ENCODE measurements at regions not wholly inside any gene's neighbourhood (a gene's known extent, or its start where the extent isn't known, plus 50 kb on each side); places are given as distances from the start of the nearest gene placed in this dataset.

- Histone ChIP-seq H3K4me1 (ENCODE audit: control extremely low read depth in 1 of 4, control insufficient read depth in 4 of 4, insufficient read depth in 4 of 4, low read length in 3 of 4) (peaks cover 0 to 2% (median 0%) of the 10 kb centered on the region in 4 experiments), H3K9me3 (ENCODE audit: control extremely low read depth in 1 of 5, control insufficient read depth in 4 of 5, insufficient read depth in 2 of 5, low read depth in 1 of 5, low read length in 4 of 5) (peaks cover 0 to 1% (median 0%) of the 10 kb centered on the region in 5 experiments), H3K27me3 (replicated peaks in 2 of 5; ENCODE audit: control insufficient read depth in 4 of 5, insufficient read depth in 5 of 5, low read length in 4 of 5) (no peaks in the 10 kb centered on the region), H3K36me3 (ENCODE audit: control insufficient read depth in 4 of 4, insufficient read depth in 4 of 4, low read length in 3 of 4) (no peaks in the 10 kb centered on the region), H3K27ac (ENCODE audit: insufficient read depth in 1 of 2, low read depth in 1 of 2, low read length in 2 of 2, poor library complexity in 1 of 2, severe bottlenecking in 2 of 2) (no peak overlapping the region), H3K4me3 (ENCODE audit: control insufficient read depth in 1 of 7, extremely low read depth in 1 of 7, insufficient read depth in 4 of 7, low read depth in 2 of 7, low read length in 6 of 7) (no peak overlapping the region)
- ChIA-PET CTCF (interaction anchor here (0.8 to 0.9 kb wide), 2 partner anchors 24 to 33 kb away, joined by 3 read pairs; no protein-coding TSS in a partner anchor), POLR2A (no interaction called here)
- no CpG with 5 or more reads among the region's 2 CpGs for WGBS (ENCODE audit: insufficient coverage)
- DNase-seq, result no peak
Observed at GRCh38 chr5:57683036-57683630, 200.5 kb upstream of the ACTBL2 start.

- H3K4me1 ChIP-seq (ENCODE audit: control extremely low read depth in 1 of 4, control insufficient read depth in 4 of 4, insufficient read depth in 4 of 4, low read length in 3 of 4), result peaks cover 0 to 2% (median 0%) of the 10 kb centered on the region in 4 experiments
- POLR2A ChIA-PET, result no interaction called here
- H3K9me3 ChIP-seq (ENCODE audit: control extremely low read depth in 1 of 5, control insufficient read depth in 4 of 5, insufficient read depth in 2 of 5, low read depth in 1 of 5, low read length in 4 of 5), result peaks cover 0 to 1% (median 0%) of the 10 kb centered on the region in 5 experiments
- no peaks in the 10 kb centered on the region for H3K27me3 ChIP-seq (replicated peaks in 2 of 5; ENCODE audit: control insufficient read depth in 4 of 5, insufficient read depth in 5 of 5, low read length in 4 of 5)
- H3K36me3 ChIP-seq (ENCODE audit: control insufficient read depth in 4 of 4, insufficient read depth in 4 of 4, low read length in 3 of 4), result no peaks in the 10 kb centered on the region
- no peak for DNase-seq
- H3K27ac ChIP-seq (ENCODE audit: insufficient read depth in 1 of 2, low read depth in 1 of 2, low read length in 2 of 2, poor library complexity in 1 of 2, severe bottlenecking in 2 of 2), result no peak overlapping the region
- H3K4me3 ChIP-seq (ENCODE audit: control insufficient read depth in 1 of 7, extremely low read depth in 1 of 7, insufficient read depth in 4 of 7, low read depth in 2 of 7, low read length in 6 of 7), result no peak overlapping the region
- CTCF ChIA-PET, result no interaction called here
- 100% methylated on average over 2 of the region's 3 CpGs for WGBS (ENCODE audit: insufficient coverage)
Observed at GRCh38 chr5:57681942-57682341, 199.3 kb upstream of the ACTBL2 start.

- H3K36me3 ChIP-seq (ENCODE audit: control insufficient read depth in 4 of 4, insufficient read depth in 4 of 4, low read length in 3 of 4), result no peaks in the 10 kb centered on the region
- peaks cover 0 to 2% (median 0%) of the 10 kb centered on the region in 4 experiments for H3K4me1 ChIP-seq (ENCODE audit: control extremely low read depth in 1 of 4, control insufficient read depth in 4 of 4, insufficient read depth in 4 of 4, low read length in 3 of 4)
- ChIA-PET POLR2A (no interaction called here), CTCF (no interaction called here)
- no peaks in the 10 kb centered on the region for H3K27me3 ChIP-seq (replicated peaks in 2 of 5; ENCODE audit: control insufficient read depth in 4 of 5, insufficient read depth in 5 of 5, low read length in 4 of 5)
- no peak overlapping the region for H3K27ac ChIP-seq (ENCODE audit: insufficient read depth in 1 of 2, low read depth in 1 of 2, low read length in 2 of 2, poor library complexity in 1 of 2, severe bottlenecking in 2 of 2)
- DNase-seq, result no peak
- peaks cover 0 to 1% (median 0%) of the 10 kb centered on the region in 5 experiments for H3K9me3 ChIP-seq (ENCODE audit: control extremely low read depth in 1 of 5, control insufficient read depth in 4 of 5, insufficient read depth in 2 of 5, low read depth in 1 of 5, low read length in 4 of 5)
- 100% methylated on average over 1 of the region's 1 CpG for WGBS (ENCODE audit: insufficient coverage)
- H3K4me3 ChIP-seq (ENCODE audit: control insufficient read depth in 1 of 7, extremely low read depth in 1 of 7, insufficient read depth in 4 of 7, low read depth in 2 of 7, low read length in 6 of 7), result no peak overlapping the region
Observed at GRCh38 chr5:57680686-57681085, 198.1 kb upstream of the ACTBL2 start.

GRCh38 chr5:57677235-57677634 lies 194.6 kb upstream of the ACTBL2 start:
- POLR2A ChIA-PET, result no interaction called here
- Histone ChIP-seq H3K9me3 (ENCODE audit: control extremely low read depth in 1 of 5, control insufficient read depth in 4 of 5, insufficient read depth in 2 of 5, low read depth in 1 of 5, low read length in 4 of 5) (peaks cover 0 to 1% (median 0%) of the 10 kb centered on the region in 5 experiments), H3K4me3 (ENCODE audit: control insufficient read depth in 1 of 7, extremely low read depth in 1 of 7, insufficient read depth in 4 of 7, low read depth in 2 of 7, low read length in 6 of 7) (no peak overlapping the region), H3K4me1 (ENCODE audit: control extremely low read depth in 1 of 4, control insufficient read depth in 4 of 4, insufficient read depth in 4 of 4, low read length in 3 of 4) (no peaks in the 10 kb centered on the region), H3K27ac (ENCODE audit: insufficient read depth in 1 of 2, low read depth in 1 of 2, low read length in 2 of 2, poor library complexity in 1 of 2, severe bottlenecking in 2 of 2) (no peak overlapping the region), H3K27me3 (replicated peaks in 2 of 5; ENCODE audit: control insufficient read depth in 4 of 5, insufficient read depth in 5 of 5, low read length in 4 of 5) (no peaks in the 10 kb centered on the region), H3K36me3 (ENCODE audit: control insufficient read depth in 4 of 4, insufficient read depth in 4 of 4, low read length in 3 of 4) (no peaks in the 10 kb centered on the region)
- CTCF ChIA-PET, result no interaction called here
- DNase-seq, result no peak

GRCh38 chr5:57676222-57677098 lies 193.8 kb upstream of the ACTBL2 start:
- no peaks in the 10 kb centered on the region for H3K36me3 ChIP-seq (ENCODE audit: control insufficient read depth in 4 of 4, insufficient read depth in 4 of 4, low read length in 3 of 4)
- ChIA-PET POLR2A (no interaction called here), CTCF (no interaction called here)
- DNase-seq, result no peak
- WGBS (ENCODE audit: insufficient coverage), result 92% methylated on average over 2 of the region's 3 CpGs
- no peaks in the 10 kb centered on the region for H3K4me1 ChIP-seq (ENCODE audit: control extremely low read depth in 1 of 4, control insufficient read depth in 4 of 4, insufficient read depth in 4 of 4, low read length in 3 of 4)
- H3K4me3 ChIP-seq (ENCODE audit: control insufficient read depth in 1 of 7, extremely low read depth in 1 of 7, insufficient read depth in 4 of 7, low read depth in 2 of 7, low read length in 6 of 7), result no peak overlapping the region
- H3K27ac ChIP-seq (ENCODE audit: insufficient read depth in 1 of 2, low read depth in 1 of 2, low read length in 2 of 2, poor library complexity in 1 of 2, severe bottlenecking in 2 of 2), result no peak overlapping the region
- H3K27me3 ChIP-seq (replicated peaks in 2 of 5; ENCODE audit: control insufficient read depth in 4 of 5, insufficient read depth in 5 of 5, low read length in 4 of 5), result no peaks in the 10 kb centered on the region
- peaks cover 0 to 1% (median 0%) of the 10 kb centered on the region in 5 experiments for H3K9me3 ChIP-seq (ENCODE audit: control extremely low read depth in 1 of 5, control insufficient read depth in 4 of 5, insufficient read depth in 2 of 5, low read depth in 1 of 5, low read length in 4 of 5)

GRCh38 chr5:57675236-57675635 lies 192.6 kb upstream of the ACTBL2 start:
- Histone ChIP-seq H3K27ac (ENCODE audit: insufficient read depth in 1 of 2, low read depth in 1 of 2, low read length in 2 of 2, poor library complexity in 1 of 2, severe bottlenecking in 2 of 2) (no peak overlapping the region), H3K4me1 (ENCODE audit: control extremely low read depth in 1 of 4, control insufficient read depth in 4 of 4, insufficient read depth in 4 of 4, low read length in 3 of 4) (no peaks in the 10 kb centered on the region), H3K9me3 (ENCODE audit: control extremely low read depth in 1 of 5, control insufficient read depth in 4 of 5, insufficient read depth in 2 of 5, low read depth in 1 of 5, low read length in 4 of 5) (peaks cover 0 to 1% (median 0%) of the 10 kb centered on the region in 5 experiments), H3K36me3 (ENCODE audit: control insufficient read depth in 4 of 4, insufficient read depth in 4 of 4, low read length in 3 of 4) (no peaks in the 10 kb centered on the region), H3K4me3 (ENCODE audit: control insufficient read depth in 1 of 7, extremely low read depth in 1 of 7, insufficient read depth in 4 of 7, low read depth in 2 of 7, low read length in 6 of 7) (no peak overlapping the region), H3K27me3 (replicated peaks in 2 of 5; ENCODE audit: control insufficient read depth in 4 of 5, insufficient read depth in 5 of 5, low read length in 4 of 5) (no peaks in the 10 kb centered on the region)
- WGBS (ENCODE audit: insufficient coverage), result no CpG with 5 or more reads among the region's 1 CpG
- ChIA-PET CTCF (no interaction called here), POLR2A (no interaction called here)
- no peak for DNase-seq

- DNase-seq, result no peak
- Histone ChIP-seq H3K36me3 (ENCODE audit: control insufficient read depth in 4 of 4, insufficient read depth in 4 of 4, low read length in 3 of 4) (no peaks in the 10 kb centered on the region), H3K4me1 (ENCODE audit: control extremely low read depth in 1 of 4, control insufficient read depth in 4 of 4, insufficient read depth in 4 of 4, low read length in 3 of 4) (peaks cover 0 to 4% (median 0%) of the 10 kb centered on the region in 4 experiments), H3K27me3 (replicated peaks in 2 of 5; ENCODE audit: control insufficient read depth in 4 of 5, insufficient read depth in 5 of 5, low read length in 4 of 5) (no peaks in the 10 kb centered on the region), H3K4me3 (ENCODE audit: control insufficient read depth in 1 of 7, extremely low read depth in 1 of 7, insufficient read depth in 4 of 7, low read depth in 2 of 7, low read length in 6 of 7) (no peak overlapping the region), H3K9me3 (ENCODE audit: control extremely low read depth in 1 of 5, control insufficient read depth in 4 of 5, insufficient read depth in 2 of 5, low read depth in 1 of 5, low read length in 4 of 5) (peaks cover 0 to 1% (median 0%) of the 10 kb centered on the region in 5 experiments), H3K27ac (ENCODE audit: insufficient read depth in 1 of 2, low read depth in 1 of 2, low read length in 2 of 2, poor library complexity in 1 of 2, severe bottlenecking in 2 of 2) (no peak overlapping the region)
- ChIA-PET CTCF (interaction anchor here (0.6 kb wide), 1 partner anchor 300 kb away, joined by 3 read pairs; no protein-coding TSS in a partner anchor), POLR2A (no interaction called here)
Observed at GRCh38 chr5:57671371-57671770, 188.8 kb upstream of the ACTBL2 start.

All from common myeloid progenitor, CD34-positive (primary cell).